Stimulated activated CD4-positive, alpha-beta T cell treated with anti-CD3 and anti-CD28 coated beads, Interleukin-2, amount 100 ng/mL, for 4 hours (primary cell): ENCODE measurements at regions not wholly inside any gene's neighbourhood (a gene's known extent, or its start where the extent isn't known, plus 50 kb on each side); places are given as distances from the start of the nearest gene placed in this dataset.

ENCODE experiments used
- DNase-seq: peaks from one replicate; pipeline ENCODE4 v3.0.0-alpha.2; 2020; ENCODE audit warnings: low read depth

GRCh38 chr14:58783792-58784511 is 146.2 kb downstream of the DACT1 start:
- DNase-seq, result no peak

GRCh38 chr14:58784931-58785330 is 147.2 kb downstream of the DACT1 start:
- DNase-seq, result no peak

GRCh38 chr14:58785701-58786100 is 147.9 kb downstream of the DACT1 start:
- no peak for DNase-seq

GRCh38 chr14:58787592-58787991 is 149.8 kb downstream of the DACT1 start:
- DNase-seq, result no peak

GRCh38 chr14:58788655-58789503 is 151.1 kb downstream of the DACT1 start:
- DNase-seq, result no peak

GRCh38 chr14:58789736-58790135 is 152.0 kb downstream of the DACT1 start:
- no peak for DNase-seq

GRCh38 chr14:58792416-58792815 is 154.7 kb downstream of the DACT1 start:
- DNase-seq, result no peak

- DNase-seq, result no peak
These were observed 155.5 kb downstream of the DACT1 start for GRCh38 chr14:58793131-58793740.

- DNase-seq, result no peak
These were observed 157.4 kb downstream of the DACT1 start for GRCh38 chr14:58794993-58795762.

- DNase-seq, result no peak
These were observed 158.7 kb downstream of the DACT1 start for GRCh38 chr14:58796242-58797009.

GRCh38 chr14:58797010-58797429 is 159.3 kb downstream of the DACT1 start:
- DNase-seq, result no peak

GRCh38 chr14:58798173-58798572 is 160.4 kb downstream of the DACT1 start:
- no peak for DNase-seq

GRCh38 chr14:58801086-58801485 is 163.3 kb downstream of the DACT1 start:
- DNase-seq, result no peak

GRCh38 chr14:58805057-58805456 is 167.3 kb downstream of the DACT1 start:
- no peak for DNase-seq

GRCh38 chr14:58805605-58806409 is 168.0 kb downstream of the DACT1 start:
- DNase-seq, result no peak

GRCh38 chr14:58807191-58807590 is 169.4 kb downstream of the DACT1 start:
- DNase-seq, result no peak

- no peak for DNase-seq
These were observed 171.1 kb downstream of the DACT1 start for GRCh38 chr14:58808828-58809227.

GRCh38 chr14:58809520-58809919 is 171.8 kb downstream of the DACT1 start:
- DNase-seq, result no peak

- no peak for DNase-seq
These were observed 174.5 kb downstream of the DACT1 start for GRCh38 chr14:58812050-58812910.

- no peak for DNase-seq
These were observed 176.0 kb downstream of the DACT1 start for GRCh38 chr14:58813745-58814144.
